GM19035 (cell line): ENCODE measurements at regions not wholly inside any gene's neighbourhood (a gene's known extent, or its start where the extent isn't known, plus 50 kb on each side); places are given as distances from the start of the nearest gene placed in this dataset.

ENCODE experiments used
- ATAC-seq: cut with Tn5 transposase; IDR thresholded peaks from one replicate; pipeline ENCODE4 v1.9.1; 2021; ENCODE audit not compliant: unreplicated experiment

DNA sequence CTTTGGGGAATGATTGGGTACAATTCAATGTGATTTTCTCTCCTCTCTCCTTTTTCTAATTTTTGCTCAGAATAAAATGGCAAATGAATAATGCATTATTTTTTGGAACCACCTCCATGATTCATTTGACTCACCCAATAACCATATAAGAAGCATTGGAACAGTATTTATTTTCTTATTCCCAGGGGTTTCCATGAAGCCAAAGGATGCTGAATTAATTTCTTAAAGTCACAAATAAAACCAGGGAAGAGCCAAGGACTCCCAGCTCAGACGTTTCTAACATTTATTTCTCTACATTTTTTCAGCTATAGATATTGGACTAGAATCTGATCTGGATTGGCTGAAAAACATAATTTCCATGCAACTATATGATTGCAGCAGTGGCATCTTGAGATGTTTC, 735.2 kb upstream of the ANKRD30A start:
- no peak for ATAC-seq

DNA sequence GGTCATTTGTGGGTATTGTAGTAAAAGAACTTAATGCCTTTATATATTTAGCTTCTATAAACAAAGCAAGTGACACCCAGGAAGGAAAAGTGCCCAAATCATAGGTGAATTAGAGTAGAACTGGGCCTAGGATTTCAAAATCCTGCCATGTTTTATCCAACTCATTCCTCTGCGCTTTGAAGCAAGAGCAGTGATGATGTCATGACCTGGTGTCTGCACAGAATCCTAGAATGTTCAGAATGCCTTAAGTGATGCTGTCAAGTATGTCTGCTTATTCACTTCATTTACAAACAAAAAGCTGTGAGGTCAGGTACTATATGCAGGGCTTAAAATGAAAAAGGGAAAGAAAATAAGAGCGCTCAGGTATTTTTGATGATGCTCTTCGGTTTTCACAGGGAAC, 737.2 kb upstream of the ANKRD30A start:
- no peak for ATAC-seq

DNA sequence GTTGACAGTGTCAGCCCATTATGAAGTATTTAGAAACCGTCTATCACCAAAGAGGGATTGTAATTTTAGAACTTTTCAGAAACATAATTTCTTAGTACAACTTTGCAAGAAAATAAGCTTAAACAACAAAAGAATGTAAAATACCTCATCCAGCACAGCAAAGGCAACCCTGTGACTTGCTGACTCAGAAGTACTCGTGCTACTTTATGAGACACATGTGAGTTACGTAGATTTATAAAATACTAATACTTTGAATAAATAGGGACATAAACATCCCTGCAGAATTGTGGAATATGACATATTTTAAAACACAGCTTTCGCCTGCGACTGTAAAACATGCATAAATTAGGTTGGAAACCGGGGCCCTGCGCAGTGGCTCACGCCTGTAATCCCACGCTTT, 739.7 kb upstream of the ANKRD30A start:
- ATAC-seq, result no peak

DNA sequence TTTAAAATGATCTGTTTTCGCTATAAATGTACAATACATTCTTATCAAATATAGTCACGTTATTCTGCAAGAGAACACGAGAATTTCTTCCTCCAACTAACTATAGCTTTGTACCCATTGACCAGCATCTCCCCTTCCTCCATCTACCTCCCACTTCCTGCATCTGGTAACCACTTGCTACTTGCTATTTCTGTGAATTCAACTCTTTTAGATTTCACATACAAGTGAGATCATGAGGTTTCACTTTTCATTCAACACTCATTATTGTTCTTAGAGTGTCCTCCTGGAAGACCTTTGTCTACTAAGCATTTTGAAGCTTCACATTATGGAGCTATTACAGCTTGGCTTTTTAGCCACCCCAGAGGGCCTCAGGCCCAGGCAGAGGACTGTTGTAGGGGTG, 741.3 kb upstream of the FZD8 start:
- no peak for ATAC-seq

DNA sequence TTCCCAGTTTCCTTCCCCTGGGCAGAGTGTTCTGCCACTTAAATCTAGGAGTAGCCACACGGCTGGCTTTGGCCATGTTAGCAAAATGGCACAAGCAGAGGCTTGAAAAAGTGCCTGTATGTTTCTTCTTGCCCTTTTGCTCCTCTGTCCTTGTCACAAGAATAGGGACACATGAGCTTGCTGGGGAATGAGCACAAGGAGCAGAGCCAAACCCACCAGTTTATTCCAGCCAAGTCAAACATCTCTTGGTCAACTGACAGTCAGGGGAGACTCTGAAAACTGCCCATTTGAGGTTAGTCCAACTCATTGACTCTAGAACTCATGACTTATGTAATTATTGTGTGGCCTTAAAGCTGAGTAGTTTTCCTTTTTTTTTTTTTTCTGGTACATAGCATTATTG, 739.7 kb upstream of the FZD8 start:
- no peak for ATAC-seq

DNA sequence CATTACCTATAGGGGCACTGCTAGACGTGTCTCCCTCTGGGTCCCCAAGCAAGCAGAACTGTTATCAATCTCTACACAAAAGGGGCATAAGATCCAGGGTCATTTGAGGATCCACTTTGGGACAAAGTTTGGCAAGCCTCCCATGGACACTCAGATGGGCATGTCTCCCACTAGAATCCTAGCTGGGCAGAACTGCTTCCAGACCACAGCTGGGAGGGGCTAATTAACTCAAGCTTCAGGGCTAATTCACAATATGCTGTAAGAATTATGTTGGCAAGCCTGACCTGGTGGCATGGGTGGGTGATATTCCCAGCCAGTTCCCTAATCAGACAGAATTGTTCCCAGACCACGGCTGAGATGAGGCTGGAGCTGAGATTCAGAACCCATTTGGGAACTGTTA, 738.4 kb upstream of the FZD8 start:
- no peak for ATAC-seq

DNA sequence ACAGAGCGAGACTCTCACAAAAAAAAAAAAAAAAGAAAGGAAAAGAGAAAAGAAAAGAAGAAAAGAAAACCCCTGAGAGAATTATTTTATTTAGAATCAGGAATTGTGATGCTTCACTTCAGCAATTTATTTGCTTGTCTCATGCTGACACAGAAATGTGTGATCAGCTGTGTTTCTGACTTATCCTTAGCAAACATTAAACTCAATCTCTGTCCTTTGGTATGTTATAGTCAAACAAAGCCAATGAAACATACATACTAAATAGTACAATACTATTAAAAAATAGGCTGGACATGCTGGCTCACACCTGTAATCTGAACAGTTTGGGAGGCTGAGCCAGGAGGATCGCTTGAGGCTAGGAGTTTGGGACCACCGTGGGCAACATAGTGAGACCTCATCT, 733.0 kb upstream of the FZD8 start:
- ATAC-seq, result no peak

DNA sequence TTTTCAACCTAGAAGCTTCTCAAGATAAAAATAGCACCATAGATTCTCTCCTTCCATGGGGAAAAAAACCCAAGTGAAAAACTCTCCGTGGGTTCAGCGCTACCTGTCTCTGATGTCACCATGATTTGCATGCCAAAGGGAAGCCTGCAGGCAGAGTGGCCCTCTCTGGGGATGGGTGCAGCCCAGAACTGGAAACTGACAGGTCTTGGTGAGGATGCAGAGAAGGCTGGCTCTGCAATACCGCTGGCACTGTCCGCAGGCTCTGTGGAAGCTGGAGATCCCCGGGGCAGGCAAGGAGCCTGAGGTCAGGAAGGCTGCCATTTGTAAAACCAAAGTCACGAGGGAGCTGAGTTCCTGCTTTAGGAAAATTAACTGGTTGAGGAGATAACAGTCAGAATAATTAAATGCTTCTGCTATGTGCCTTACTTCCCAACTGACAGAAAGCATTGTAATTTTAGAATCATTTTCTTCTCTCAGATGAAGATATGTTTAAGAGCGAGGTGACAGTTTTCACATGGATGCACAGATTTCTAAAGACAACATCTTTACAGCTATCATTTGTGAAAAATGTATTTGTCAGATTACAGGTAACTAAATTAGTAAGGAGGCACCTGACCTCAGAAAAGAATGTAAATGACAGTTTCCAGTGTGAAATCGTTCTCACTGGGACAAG, 731.5 kb upstream of the FZD8 start:
- ATAC-seq, result no peak

DNA sequence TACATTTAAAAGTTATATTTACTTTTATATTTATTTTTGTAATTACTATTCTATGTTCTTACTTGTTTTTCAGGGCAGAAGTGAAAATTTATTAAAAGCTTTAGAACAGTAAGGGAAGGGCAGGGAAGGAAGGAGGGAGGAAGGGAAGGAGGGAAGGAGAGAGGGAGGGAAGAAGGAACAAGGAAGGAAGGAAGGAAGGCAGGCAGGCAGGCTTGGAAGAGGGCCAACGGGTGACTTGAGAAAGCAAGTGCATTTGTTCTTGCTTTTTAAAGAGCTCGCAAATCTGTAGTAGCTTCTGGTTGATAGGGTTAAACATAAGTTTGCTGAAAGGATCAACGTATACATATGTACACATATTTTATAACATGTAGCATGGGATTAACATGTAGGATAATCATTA, 725.3 kb upstream of the FZD8 start:
- no peak for ATAC-seq

DNA sequence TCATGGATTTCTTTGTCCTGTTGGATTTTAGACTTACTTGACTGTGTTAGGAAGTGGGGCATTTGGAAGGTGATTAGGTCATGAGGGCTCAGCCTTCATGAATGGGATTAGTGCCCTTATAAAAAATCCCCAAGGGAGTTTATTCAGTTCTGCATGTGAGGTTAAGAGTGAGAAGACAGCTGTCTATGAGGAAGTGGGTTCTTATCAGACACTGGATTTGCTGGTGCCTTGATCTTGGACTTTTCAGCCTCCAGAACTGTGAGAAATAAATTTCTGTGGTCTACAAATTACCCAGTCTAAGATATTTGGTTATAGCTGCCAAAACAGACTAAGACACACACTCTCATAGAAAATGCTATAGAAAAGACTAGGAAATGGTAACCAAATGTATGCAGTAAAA, 724.7 kb upstream of the FZD8 start:
- ATAC-seq, result no peak

DNA sequence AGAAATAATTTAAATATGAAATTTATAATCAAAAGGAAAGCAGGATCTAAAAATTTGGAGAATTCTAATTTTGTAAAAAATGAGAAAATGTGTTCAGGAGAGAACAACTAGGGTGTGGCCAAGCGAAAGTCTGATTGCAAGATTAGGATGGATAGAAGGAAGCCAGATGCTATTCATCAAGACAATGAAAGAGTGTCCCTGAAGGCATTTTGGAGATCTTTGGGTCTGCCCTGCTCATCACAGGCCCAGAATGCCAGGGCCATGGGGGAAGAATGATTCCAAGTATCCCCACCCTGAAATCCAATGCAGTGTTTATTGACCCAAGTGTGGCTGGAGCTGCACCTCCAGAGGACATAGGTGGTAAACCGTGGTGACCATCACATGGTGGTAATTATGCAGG, 724.0 kb upstream of the FZD8 start:
- no peak for ATAC-seq

DNA sequence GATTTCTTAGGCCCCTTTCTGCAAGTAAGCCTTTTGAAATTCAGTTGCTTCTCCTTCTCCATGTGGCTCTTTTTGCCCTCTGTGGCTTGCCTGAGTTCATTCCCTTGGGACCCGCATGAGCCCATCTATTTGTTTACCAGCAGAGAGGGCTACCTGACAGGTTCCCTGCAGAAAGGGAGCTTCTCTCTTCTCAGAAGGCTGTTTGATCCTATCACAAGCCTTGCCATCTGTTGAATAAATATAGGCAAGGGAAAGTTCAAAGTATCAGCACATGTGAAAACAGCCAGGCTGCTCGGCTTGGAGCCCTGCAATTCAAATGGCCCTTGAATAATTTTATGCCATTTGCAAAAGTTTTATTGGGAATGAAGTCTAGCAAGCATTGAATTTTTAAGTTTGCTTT, 720.2 kb upstream of the FZD8 start:
- ATAC-seq, result no peak

DNA sequence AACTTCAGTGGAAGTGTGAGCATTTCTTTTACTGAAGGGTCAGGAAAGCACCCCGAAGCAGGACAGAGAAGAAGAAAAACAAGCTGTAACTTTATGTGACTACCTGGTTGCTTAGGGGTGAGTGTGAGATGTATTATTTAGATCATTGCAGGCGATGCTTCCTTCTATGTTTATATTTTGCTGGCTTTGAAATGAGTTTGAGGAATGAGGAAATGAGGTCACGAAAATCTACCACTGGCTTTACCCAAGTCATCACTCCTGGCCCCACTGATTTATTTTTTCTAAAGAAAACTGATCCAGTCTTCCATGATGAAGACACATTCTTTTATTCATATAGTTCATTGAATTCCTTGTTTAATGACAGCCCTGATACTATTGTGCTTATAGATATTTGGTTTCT, 716.6 kb upstream of the FZD8 start:
- ATAC-seq, result no peak

DNA sequence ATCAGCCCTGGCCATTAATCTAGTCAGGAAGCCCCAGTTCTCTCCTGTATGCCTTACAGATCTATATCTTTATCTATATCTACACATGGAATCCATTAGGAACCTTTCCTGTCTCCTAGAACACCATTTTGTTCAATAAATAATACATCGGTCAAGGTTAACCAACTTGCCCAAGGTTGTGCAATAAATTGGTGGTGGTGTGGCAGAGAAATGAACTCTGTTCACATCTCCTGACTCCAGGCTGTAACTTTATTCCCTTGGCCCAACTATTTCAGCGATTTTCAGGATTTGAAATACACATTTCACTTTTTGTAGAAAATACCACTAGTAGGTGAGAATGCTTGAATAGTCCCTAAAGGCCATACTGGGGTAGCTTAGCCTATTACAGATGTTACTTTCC, 712.5 kb upstream of the FZD8 start:
- ATAC-seq, result no peak

DNA sequence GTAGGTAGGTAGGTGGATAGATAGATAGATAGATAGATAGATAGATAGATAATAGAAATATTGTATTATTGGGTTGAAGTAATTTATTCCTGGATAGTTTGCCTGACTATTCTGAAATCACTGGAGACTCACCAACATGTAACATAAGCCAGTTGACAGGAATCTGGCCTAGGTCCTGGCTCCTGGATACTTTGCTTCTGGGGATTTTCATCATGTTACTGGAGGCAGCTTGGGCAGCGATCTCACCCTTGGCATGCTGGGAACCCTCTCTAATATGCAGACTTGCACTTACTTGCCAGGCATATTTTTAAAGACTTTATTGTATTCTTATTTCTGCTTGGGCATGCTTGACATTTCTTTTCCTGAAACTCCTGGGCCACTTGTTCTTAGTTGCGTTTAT, 709.1 kb upstream of the FZD8 start:
- no peak for ATAC-seq

DNA sequence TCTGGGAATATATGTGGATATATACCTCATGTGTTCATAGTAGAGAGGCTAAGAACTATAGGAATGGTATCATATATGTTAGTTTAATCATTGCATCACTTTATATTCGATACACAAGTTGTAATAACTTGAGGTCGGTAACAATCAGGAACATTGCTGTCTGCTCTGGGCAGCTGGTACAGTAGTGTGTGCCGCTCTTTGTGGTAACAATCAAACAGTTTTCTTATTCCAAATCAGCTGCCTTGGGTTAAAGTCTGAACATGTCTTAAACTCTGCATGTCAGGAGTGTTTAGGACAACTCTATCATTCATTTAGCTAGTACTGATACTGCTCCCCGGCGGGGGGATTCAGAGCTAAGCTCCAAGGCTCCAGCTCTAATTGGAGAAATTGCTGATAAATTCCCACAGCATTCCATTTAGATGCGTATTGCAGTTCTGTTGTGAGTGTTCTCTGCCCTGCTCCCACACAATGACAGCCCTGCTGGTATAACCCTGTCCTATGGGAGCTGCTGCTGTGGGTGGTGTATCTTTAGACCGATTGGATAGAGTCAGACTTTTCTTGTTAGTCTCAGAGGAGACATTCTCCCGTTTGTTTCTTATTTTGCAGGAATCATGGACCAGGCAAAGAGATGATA, 707.5 kb upstream of the FZD8 start:
- no peak for ATAC-seq

DNA sequence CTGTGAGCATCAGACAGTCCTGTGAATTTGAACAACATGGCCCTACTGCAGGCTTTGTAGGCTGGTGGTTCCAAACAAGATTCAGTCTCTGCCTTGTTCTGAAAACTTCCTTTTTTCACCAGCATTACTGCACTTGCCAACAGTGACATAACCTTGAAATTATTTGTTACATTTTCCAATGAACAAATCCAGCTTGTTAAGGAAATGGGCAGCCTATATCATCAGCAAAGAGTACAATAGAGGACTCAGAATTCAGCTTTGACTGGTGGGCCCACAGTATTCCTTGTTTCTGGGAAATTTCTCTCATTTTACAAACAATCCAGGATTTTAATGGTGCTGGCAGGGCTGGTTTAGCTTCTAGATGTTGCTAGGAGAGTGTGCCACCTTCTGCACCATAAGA, 703.7 kb upstream of the FZD8 start:
- no peak for ATAC-seq

DNA sequence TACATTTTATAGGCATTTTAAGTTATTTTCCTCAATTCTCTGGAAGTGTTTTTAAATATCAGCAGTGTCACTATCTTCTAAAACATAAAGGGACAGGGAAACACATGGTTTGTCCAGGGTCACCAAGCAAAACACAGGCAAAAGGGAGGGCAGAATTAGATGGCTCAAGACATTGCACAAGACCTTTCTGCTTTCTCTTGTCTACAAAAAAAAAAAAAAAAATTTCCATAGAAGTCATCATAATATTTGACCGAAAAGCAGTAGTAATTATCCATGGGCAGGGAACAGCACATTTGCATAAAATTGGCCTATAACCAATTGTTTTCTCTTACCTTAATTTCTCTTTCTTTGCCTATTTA, 703.1 kb upstream of the FZD8 start:
- no peak for ATAC-seq

DNA sequence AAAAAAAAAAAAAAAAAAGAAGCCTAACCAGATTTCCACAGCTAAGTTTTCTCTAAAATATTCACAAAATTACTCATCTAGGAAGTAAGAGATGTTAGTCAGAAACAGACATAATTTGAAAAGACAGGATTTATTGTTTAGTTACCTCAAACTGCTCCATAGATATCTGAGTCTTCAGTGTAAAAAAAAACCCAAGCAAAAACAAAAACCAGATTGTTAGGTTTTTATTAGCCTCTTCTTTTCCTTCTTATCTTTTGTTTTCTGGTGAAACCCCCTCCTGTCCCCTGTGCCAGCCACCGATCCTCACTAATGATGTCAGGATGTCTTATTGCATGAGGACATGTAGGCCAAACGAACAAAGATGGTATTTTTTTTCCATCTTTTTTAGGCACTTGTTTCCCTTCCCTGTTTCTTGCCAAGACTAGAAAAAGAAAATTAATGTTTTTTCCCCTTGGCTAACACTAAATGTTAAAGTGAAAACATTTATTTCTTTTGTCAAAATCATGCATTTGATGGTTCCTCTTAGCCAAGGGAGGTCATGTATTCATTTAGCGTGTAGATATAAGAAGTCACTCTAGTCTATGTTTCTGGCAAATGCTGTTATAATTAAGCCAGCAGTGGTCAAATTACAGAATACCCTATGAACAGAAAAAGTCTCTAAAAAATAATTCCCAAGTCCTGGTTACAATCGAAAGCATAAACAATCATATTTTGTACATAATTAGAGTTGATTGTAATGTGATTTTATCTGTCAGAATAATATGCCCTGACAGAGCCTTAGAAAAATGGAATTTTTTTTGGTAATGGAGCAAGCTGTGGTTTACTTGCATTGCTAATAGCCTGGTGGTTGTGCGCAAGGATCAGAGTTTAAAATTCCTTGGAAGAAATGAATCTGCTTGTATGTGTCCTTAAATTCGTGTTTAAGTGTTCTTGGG, 702.4 kb upstream of the FZD8 start:
- no peak for ATAC-seq

DNA sequence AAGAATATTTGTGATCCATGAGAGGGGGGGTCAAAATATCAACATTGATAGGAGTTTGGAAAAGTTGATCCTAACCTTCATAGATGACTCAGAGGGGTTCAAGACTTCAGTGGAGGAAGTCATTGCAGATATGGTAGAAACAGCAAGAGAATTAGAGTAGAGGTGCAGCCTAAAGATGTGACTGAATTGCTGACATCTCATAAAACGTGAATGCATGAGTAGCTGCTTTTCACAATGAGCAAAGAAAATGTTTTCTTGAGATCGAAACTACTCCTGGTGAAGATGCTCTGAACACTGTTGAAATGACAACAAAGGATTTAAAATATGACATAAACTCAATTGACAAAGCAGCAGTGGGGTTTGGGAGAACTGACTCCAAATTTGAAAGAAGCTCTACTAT, 700.7 kb upstream of the FZD8 start:
- ATAC-seq, result no peak

DNA sequence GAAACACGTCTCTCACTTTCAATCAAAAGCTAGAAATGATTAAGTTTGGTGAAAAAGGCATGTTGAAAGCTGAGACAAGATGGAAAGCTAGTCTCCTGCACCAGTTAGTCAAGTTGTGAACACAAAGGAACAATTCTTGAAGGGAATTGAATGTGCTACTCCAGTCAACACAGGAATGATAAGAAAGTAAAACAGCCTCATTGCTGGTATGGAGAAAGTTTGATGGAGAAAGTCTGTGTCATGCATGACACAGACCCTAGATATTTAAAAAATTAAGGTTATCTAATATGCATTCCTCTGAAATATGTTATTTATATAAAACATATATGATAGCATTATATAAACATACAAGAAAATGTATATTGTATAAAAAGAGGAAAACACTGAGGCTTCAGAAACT, 699.4 kb upstream of the FZD8 start:
- no peak for ATAC-seq

DNA sequence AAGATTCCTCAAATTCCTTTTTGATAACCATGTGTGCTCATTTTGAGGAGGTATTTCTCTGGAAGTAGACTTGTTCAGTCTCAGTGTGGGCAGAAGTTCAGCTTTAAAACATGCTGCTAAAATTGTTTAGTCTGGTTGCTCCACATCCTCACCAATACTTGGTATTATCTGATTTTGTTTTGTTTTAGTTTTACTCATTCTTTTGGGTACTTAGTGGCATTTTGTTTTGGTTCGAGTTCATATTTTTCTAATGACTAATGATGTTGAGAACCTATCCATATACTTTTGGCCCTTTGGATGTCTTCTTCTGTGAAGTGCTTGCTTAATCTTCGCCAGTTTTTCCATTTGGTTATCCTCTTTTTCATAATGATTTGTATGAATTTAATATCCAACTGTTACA, 694.2 kb upstream of the FZD8 start:
- ATAC-seq, result no peak
